ENCODE measurements at regions not wholly inside any gene's neighbourhood (a gene's known extent, or its start where the extent isn't known, plus 50 kb on each side); places are given as distances from the start of the nearest gene placed in this dataset.

- no peak for TF ChIP-seq REST (IDR thresholded peaks at IDR 0.05; ENCODE audit: insufficient read depth in 1 of 2, low read depth in 2 of 2, low read length in 2 of 2)
- TF ChIP-seq POLR2AphosphoS5 (IDR thresholded peaks at IDR 0.05; ENCODE audit: low read depth, low read length): no peak
- TF ChIP-seq SIN3A (IDR thresholded peaks at IDR 0.05; ENCODE audit: borderline replicate concordance, insufficient read depth, low read length): no peak
- TF ChIP-seq TAF1 (IDR thresholded peaks at IDR 0.05; ENCODE audit: borderline replicate concordance, insufficient read depth, low read length): no peak
Measured at GRCh38 chr6:93889713-93890112, 470.4 kb upstream of the EPHA7 start.

Data from PFSK-1 (cell line).